ENCODE measurements at regions not wholly inside any gene's neighbourhood (a gene's known extent, or its start where the extent isn't known, plus 50 kb on each side); places are given as distances from the start of the nearest gene placed in this dataset.

- no peak for TF ChIP-seq CTCF (IDR thresholded peaks at IDR 0.05; ENCODE audit: control insufficient read depth, insufficient read depth, low read depth, low read length, missing control alignments)
- H3K4me3 ChIP-seq (ENCODE audit: control insufficient read depth, low read depth, low read length) = no peak overlapping the region
- no peak for DNase-seq (ENCODE audit: low read depth)
Observed at GRCh38 chr1:219726480-219727272, 113.8 kb upstream of the ZC3H11B start.

- no peak overlapping the region for H3K4me3 ChIP-seq (ENCODE audit: control insufficient read depth, low read depth, low read length)
- no peak for DNase-seq (ENCODE audit: low read depth)
- TF ChIP-seq CTCF (IDR thresholded peaks at IDR 0.05; ENCODE audit: control insufficient read depth, insufficient read depth, low read depth, low read length, missing control alignments) = no peak
Observed at GRCh38 chr1:219724440-219724839, 111.5 kb upstream of the ZC3H11B start.

GRCh38 chr1:219717536-219717935 is 104.6 kb upstream of the ZC3H11B start:
- H3K4me3 ChIP-seq (ENCODE audit: control insufficient read depth, low read depth, low read length) = no peak overlapping the region
- DNase-seq (ENCODE audit: low read depth) = no peak
- no peak for TF ChIP-seq CTCF (IDR thresholded peaks at IDR 0.05; ENCODE audit: control insufficient read depth, insufficient read depth, low read depth, low read length, missing control alignments)

GRCh38 chr1:219716611-219717114 is 103.8 kb upstream of the ZC3H11B start:
- no peak for DNase-seq (ENCODE audit: low read depth)
- no peak overlapping the region for H3K4me3 ChIP-seq (ENCODE audit: control insufficient read depth, low read depth, low read length)
- no peak for TF ChIP-seq CTCF (IDR thresholded peaks at IDR 0.05; ENCODE audit: control insufficient read depth, insufficient read depth, low read depth, low read length, missing control alignments)

GRCh38 chr1:219713981-219714381 is 101.1 kb upstream of the ZC3H11B start:
- no peak for TF ChIP-seq CTCF (IDR thresholded peaks at IDR 0.05; ENCODE audit: control insufficient read depth, insufficient read depth, low read depth, low read length, missing control alignments)
- no peak for DNase-seq (ENCODE audit: low read depth)

GRCh38 chr1:219712506-219712905 is 99.6 kb upstream of the ZC3H11B start:
- TF ChIP-seq CTCF (IDR thresholded peaks at IDR 0.05; ENCODE audit: control insufficient read depth, insufficient read depth, low read depth, low read length, missing control alignments) = no peak
- H3K4me3 ChIP-seq (ENCODE audit: control insufficient read depth, low read depth, low read length) = no peak overlapping the region
- DNase-seq (ENCODE audit: low read depth) = no peak

More at GRCh38 chr1:219713981-219714381, 101.1 kb upstream of the ZC3H11B start:
- no peak overlapping the region for H3K4me3 ChIP-seq (ENCODE audit: control insufficient read depth, low read depth, low read length)

Data from AG09309 (cell line).